Fibroblast of lung (primary cell): ENCODE measurements at regions not wholly inside any gene's neighbourhood (a gene's known extent, or its start where the extent isn't known, plus 50 kb on each side); places are given as distances from the start of the nearest gene placed in this dataset.

Source experiments
- EZH2 ChIP-seq: IDR thresholded peaks from 2 replicates; pipeline ENCODE4 v1.5.1; 2012; ENCODE audit warnings: low read length, control low read depth, mild to moderate bottlenecking; ENCODE audit errors: missing control alignments
- TF ChIP-seq, protein P1 (sequence below), 2 donors: IDR thresholded peaks in 1 of 2; conservative IDR thresholded peaks in 1 of 2; 1 replicate in 1 of 2; 2 replicates in 1 of 2; pipeline ENCODE4 v1.5.1; 2011 to 2012; ENCODE audit warnings: low read length in 2 of 2, control low read depth in 1 of 2, inconsistent platforms in 1 of 2, low read depth in 1 of 2, mild to moderate bottlenecking in 1 of 2

DNA sequence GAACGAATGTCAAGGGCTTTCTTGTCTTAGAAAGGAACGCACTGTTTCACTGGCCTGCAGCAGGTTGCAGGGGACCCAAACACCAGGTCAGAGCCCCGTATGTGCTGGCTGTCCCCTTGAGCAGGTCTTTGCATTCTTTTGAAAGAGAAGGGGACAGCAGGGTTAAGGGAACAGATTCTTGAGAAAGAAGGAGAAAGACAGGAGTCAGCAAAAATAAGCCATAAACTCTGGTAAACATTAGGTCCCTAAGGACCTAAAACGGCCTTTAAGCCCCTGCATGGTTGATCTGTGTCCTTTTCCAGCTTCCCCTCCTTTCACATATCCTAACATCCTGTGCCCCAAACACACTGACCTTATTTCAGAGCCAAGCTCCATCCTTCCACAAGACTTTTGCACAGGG, 190.8 kb upstream of the ADRA1B start:
- TF ChIP-seq, protein P1, sequence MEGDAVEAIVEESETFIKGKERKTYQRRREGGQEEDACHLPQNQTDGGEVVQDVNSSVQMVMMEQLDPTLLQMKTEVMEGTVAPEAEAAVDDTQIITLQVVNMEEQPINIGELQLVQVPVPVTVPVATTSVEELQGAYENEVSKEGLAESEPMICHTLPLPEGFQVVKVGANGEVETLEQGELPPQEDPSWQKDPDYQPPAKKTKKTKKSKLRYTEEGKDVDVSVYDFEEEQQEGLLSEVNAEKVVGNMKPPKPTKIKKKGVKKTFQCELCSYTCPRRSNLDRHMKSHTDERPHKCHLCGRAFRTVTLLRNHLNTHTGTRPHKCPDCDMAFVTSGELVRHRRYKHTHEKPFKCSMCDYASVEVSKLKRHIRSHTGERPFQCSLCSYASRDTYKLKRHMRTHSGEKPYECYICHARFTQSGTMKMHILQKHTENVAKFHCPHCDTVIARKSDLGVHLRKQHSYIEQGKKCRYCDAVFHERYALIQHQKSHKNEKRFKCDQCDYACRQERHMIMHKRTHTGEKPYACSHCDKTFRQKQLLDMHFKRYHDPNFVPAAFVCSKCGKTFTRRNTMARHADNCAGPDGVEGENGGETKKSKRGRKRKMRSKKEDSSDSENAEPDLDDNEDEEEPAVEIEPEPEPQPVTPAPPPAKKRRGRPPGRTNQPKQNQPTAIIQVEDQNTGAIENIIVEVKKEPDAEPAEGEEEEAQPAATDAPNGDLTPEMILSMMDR (conservative IDR thresholded peaks at IDR 0.05 in 1 of 2, IDR thresholded peaks at IDR 0.05 in 1 of 2; ENCODE audit: low read depth in 1 of 2, low read length in 2 of 2), result no peak
- no peak for TF ChIP-seq EZH2
